ENCODE measurements at regions not wholly inside any gene's neighbourhood (a gene's known extent, or its start where the extent isn't known, plus 50 kb on each side); places are given as distances from the start of the nearest gene placed in this dataset.

DNA sequence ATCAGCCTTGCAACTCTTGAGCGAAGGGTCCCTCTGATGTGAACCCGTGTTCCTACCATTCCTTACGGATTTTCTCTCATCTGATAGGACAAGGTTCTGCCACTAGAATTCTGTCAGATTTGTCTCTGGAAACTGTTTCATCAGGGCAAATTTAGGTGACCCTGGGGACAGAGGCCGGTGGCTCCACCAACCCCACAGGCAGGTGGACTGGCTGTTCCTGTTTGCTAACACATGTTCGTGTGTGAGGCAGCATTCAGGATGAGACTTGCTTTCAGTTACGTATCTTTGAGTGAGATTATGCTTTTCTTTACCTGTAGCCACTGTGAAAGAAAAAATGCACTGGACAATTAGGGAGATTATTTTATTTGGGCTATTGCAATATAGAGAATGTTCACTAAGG lies 449.9 kb downstream of the INHBA start:
- Histone ChIP-seq H3K4me3 (ENCODE audit: low read length) (no peak overlapping the region), H3K9me3 (ENCODE audit: control insufficient read depth, insufficient read depth, low read length) (peaks cover 6% of the 10 kb centered on the region), H3K4me1 (ENCODE audit: control insufficient read depth, insufficient read depth, low read length) (no peaks in the 10 kb centered on the region), H3K27me3 (ENCODE audit: control insufficient read depth, insufficient read depth, low read length) (no peaks in the 10 kb centered on the region), H3K36me3 (ENCODE audit: control insufficient read depth, insufficient read depth, low read length) (no peaks in the 10 kb centered on the region), H3K27ac (ENCODE audit: low read length) (no peak overlapping the region)
- H3K27ac Mint-ChIP-seq, result no peak overlapping the region
- DNase-seq (no peak), ATAC-seq (no peak)
- 94% methylated on average over 6 of the region's 6 CpGs for WGBS (ENCODE audit: insufficient coverage)
- no peaks in the 10 kb centered on the region for H3K27me3 Mint-ChIP-seq (ENCODE audit: low read depth in 2 of 2)
- no peaks in the 10 kb centered on the region for H3K36me3 Mint-ChIP-seq
- TF ChIP-seq, protein P1, sequence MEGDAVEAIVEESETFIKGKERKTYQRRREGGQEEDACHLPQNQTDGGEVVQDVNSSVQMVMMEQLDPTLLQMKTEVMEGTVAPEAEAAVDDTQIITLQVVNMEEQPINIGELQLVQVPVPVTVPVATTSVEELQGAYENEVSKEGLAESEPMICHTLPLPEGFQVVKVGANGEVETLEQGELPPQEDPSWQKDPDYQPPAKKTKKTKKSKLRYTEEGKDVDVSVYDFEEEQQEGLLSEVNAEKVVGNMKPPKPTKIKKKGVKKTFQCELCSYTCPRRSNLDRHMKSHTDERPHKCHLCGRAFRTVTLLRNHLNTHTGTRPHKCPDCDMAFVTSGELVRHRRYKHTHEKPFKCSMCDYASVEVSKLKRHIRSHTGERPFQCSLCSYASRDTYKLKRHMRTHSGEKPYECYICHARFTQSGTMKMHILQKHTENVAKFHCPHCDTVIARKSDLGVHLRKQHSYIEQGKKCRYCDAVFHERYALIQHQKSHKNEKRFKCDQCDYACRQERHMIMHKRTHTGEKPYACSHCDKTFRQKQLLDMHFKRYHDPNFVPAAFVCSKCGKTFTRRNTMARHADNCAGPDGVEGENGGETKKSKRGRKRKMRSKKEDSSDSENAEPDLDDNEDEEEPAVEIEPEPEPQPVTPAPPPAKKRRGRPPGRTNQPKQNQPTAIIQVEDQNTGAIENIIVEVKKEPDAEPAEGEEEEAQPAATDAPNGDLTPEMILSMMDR (IDR thresholded peaks at IDR 0.05), result no peak
- H3K9me3 Mint-ChIP-seq, result peaks cover 5 to 11% of the 10 kb centered on the region in 2 donors
- intact Hi-C loops (cut with micrococcal nuclease), result no loop called here
- H3K4me3 Mint-ChIP-seq, result no peak overlapping the region
- no peaks in the 10 kb centered on the region for H3K4me1 Mint-ChIP-seq

DNA sequence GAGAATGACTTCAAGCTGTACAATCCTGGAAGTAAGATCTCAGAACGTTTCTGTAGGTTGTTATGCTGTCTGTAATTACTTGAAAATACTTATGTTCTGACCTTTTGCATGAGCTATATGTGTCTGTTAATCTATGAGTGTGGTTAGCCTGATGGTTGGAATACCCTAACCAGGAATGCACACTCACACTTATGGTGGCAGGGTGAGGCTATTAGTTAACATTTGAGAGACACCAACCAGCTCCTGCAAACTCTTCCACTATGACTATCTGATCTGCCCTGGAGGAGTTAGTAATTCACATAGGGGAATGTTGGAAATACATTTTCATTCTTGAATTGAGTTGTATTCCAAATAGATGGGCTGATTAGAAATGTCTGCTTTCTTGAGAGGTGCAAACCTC lies 450.3 kb downstream of the INHBA start:
- no peaks in the 10 kb centered on the region for H3K4me1 Mint-ChIP-seq
- WGBS (ENCODE audit: insufficient coverage), result 64% methylated on average over 1 of the region's 1 CpG
- no peak overlapping the region for H3K4me3 Mint-ChIP-seq

DNA sequence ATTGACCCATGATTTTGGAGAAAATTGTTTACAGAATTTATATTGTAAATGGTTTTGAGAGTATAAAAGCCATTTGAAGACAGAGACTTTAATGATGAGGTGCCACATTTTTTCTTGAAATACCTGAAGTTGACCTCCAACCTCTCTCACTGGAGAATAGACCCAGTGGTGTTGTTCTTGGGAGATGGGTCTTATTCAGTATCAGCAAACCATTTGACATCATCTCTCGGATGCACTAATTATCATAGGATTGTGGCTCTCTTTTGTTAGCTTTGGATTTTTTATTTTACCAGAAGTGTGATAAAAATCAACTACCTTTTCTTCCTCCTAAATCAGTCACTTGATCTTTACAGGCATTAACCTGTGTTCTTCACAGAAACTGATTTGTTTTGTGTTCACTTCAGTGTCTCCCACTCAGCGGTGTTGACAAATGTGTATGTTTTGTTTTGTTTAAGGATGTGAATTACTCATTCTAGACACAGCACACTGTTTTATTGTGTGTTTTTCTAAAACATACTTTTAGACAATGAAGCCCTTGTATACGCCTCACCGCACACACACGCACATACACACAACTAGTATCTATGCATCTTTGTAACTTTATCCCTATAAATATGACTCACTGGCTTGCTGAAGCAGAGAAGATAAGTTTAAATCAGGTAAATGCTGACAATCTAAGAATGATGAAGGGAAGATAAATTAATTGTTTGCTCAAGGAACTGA lies 455.6 kb downstream of the INHBA start:
- no peak for ATAC-seq
- Histone ChIP-seq H3K4me1 (ENCODE audit: control insufficient read depth, insufficient read depth, low read length) (no peaks in the 10 kb centered on the region), H3K27me3 (ENCODE audit: control insufficient read depth, insufficient read depth, low read length) (no peaks in the 10 kb centered on the region), H3K4me3 (ENCODE audit: low read length) (no peak overlapping the region), H3K36me3 (ENCODE audit: control insufficient read depth, insufficient read depth, low read length) (no peaks in the 10 kb centered on the region), H3K9me3 (ENCODE audit: control insufficient read depth, insufficient read depth, low read length) (peaks cover 6% of the 10 kb centered on the region), H3K27ac (ENCODE audit: low read length) (no peak overlapping the region)
- DNase-seq, result no peak
- no peak overlapping the region for H3K27ac Mint-ChIP-seq
- TF ChIP-seq, protein P1 (IDR thresholded peaks at IDR 0.05), result no peak
- no peaks in the 10 kb centered on the region for H3K36me3 Mint-ChIP-seq
- H3K4me1 Mint-ChIP-seq, result no peaks in the 10 kb centered on the region
- WGBS (ENCODE audit: insufficient coverage), result 87% methylated on average over 3 of the region's 5 CpGs
- peaks cover 0 to 9% of the 10 kb centered on the region in 2 donors for H3K9me3 Mint-ChIP-seq
- intact Hi-C loops (cut with micrococcal nuclease), result no loop called here
- no peak overlapping the region for H3K4me3 Mint-ChIP-seq
- no peaks in the 10 kb centered on the region for H3K27me3 Mint-ChIP-seq (ENCODE audit: low read depth in 2 of 2)

More for the DNA sequence above, 450.3 kb downstream of the INHBA start:
- ATAC-seq (no peak), DNase-seq (no peak)
- Histone ChIP-seq H3K27ac (ENCODE audit: low read length) (no peak overlapping the region), H3K27me3 (ENCODE audit: control insufficient read depth, insufficient read depth, low read length) (no peaks in the 10 kb centered on the region), H3K4me1 (ENCODE audit: control insufficient read depth, insufficient read depth, low read length) (no peaks in the 10 kb centered on the region), H3K4me3 (ENCODE audit: low read length) (no peak overlapping the region), H3K9me3 (ENCODE audit: control insufficient read depth, insufficient read depth, low read length) (peaks cover 6% of the 10 kb centered on the region), H3K36me3 (ENCODE audit: control insufficient read depth, insufficient read depth, low read length) (no peaks in the 10 kb centered on the region)
- H3K27me3 Mint-ChIP-seq (ENCODE audit: low read depth in 2 of 2), result no peaks in the 10 kb centered on the region
- H3K9me3 Mint-ChIP-seq, result peaks cover 5 to 11% of the 10 kb centered on the region in 2 donors
- TF ChIP-seq, protein P1 (IDR thresholded peaks at IDR 0.05), result no peak
- no peak overlapping the region for H3K27ac Mint-ChIP-seq
- intact Hi-C loops (cut with micrococcal nuclease), result no loop called here
- H3K36me3 Mint-ChIP-seq, result no peaks in the 10 kb centered on the region

DNA sequence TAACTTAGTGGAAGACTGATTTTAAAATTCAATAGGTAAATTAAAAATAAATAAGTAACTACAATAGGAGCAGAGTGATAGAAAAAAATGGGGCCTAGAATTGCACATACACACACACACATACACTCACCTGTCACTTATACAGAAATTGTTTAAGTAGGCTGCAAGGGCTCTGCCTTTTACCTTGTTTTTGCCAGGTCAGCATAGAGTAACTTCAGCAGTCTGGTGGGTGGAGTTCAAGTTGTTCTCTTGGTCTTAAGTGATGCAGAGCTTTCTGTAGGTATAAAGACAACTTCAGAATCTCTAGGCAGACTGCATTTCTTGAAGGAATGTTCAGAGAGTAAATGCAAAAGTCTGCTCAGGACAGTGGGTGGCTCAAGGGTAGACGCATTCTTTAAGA lies 457.0 kb downstream of the INHBA start:
- Histone ChIP-seq H3K4me3 (ENCODE audit: low read length) (no peak overlapping the region), H3K9me3 (ENCODE audit: control insufficient read depth, insufficient read depth, low read length) (peaks cover 6% of the 10 kb centered on the region), H3K27ac (ENCODE audit: low read length) (no peak overlapping the region), H3K27me3 (ENCODE audit: control insufficient read depth, insufficient read depth, low read length) (no peaks in the 10 kb centered on the region), H3K36me3 (ENCODE audit: control insufficient read depth, insufficient read depth, low read length) (no peaks in the 10 kb centered on the region), H3K4me1 (ENCODE audit: control insufficient read depth, insufficient read depth, low read length) (no peaks in the 10 kb centered on the region)
- DNase-seq, result no peak
- H3K9me3 Mint-ChIP-seq, result peaks cover under 1 to 9% of the 10 kb centered on the region in 2 donors
- WGBS (ENCODE audit: insufficient coverage), result no CpG with 5 or more reads among the region's 1 CpG
- intact Hi-C loops (cut with micrococcal nuclease), result no loop called here
- H3K4me3 Mint-ChIP-seq, result no peak overlapping the region
- TF ChIP-seq, protein P1 (IDR thresholded peaks at IDR 0.05), result no peak
- H3K36me3 Mint-ChIP-seq, result no peaks in the 10 kb centered on the region
- no peak for ATAC-seq
- no peaks in the 10 kb centered on the region for H3K27me3 Mint-ChIP-seq (ENCODE audit: low read depth in 2 of 2)
- no peak overlapping the region for H3K27ac Mint-ChIP-seq
- H3K4me1 Mint-ChIP-seq, result no peaks in the 10 kb centered on the region

All from natural killer cell (primary cell).